Brain microvascular endothelial cell (primary cell): ENCODE measurements at regions not wholly inside any gene's neighbourhood (a gene's known extent, or its start where the extent isn't known, plus 50 kb on each side); places are given as distances from the start of the nearest gene placed in this dataset.

Experiments used
- DNase-seq: peaks from one replicate; pipeline ENCODE4 v3.0.0-alpha.2; 2020
- H3K27ac ChIP-seq: fragments of 250-450 bp; sonication (Bioruptor Pico); 2 replicates; pipeline ENCODE4 v1.5.1; 2020; ENCODE audit warnings: mild to moderate bottlenecking, moderate library complexity
- H3K27me3 ChIP-seq: fragments of 250-450 bp; sonication (Bioruptor Pico); replicated peaks from 2 replicates; pipeline ENCODE4 v1.5.1; 2020; ENCODE audit warnings: mild to moderate bottlenecking
- H3K36me3 ChIP-seq: fragments of 250-450 bp; sonication (Bioruptor Pico); replicated peaks from 2 replicates; pipeline ENCODE4 v1.5.1; 2020; ENCODE audit warnings: mild to moderate bottlenecking
- H3K4me3 ChIP-seq: 2 replicates; pipeline ENCODE4 v1.5.1; 2011; ENCODE audit warnings: low read depth, mild to moderate bottlenecking, control low read depth, low read length, moderate library complexity
- in situ Hi-C: cut with HindIII; loops from 2 replicates; pipeline ENCODE4 v1.10.0; 2017; ENCODE audit warnings: low sequenced_read_pairs, low pct_ligation_motif_present
- TF ChIP-seq, protein P1 (sequence below): IDR thresholded peaks from 2 replicates; pipeline ENCODE4 v1.5.1; 2011; ENCODE audit warnings: low read depth, mild to moderate bottlenecking, moderate library complexity, low read length, control low read depth, inconsistent platforms; ENCODE audit errors: missing control alignments

DNA sequence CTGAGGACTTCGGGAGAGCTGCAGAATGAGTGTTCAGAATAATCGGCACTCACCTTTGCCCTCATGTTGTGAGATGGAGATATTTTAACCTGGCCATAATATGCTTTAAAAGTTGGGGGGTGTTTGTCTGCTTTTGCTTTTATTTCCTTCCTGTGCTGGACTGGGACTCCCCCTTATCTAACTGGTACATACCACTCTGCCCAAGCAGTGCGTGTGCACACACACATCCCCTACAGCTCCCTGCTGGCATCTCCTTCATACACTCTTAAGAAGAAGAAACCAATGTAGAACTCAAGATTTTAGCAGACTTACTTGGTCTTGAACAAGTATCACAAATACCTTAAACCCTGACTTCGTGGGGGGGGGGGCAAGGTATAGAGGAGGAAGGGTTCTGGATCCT, 146.2 kb upstream of the DMRT1 start:
- Histone ChIP-seq H3K27ac (peak overlapping the region; percentile 62), H3K27me3 (no peaks in the 10 kb centered on the region), H3K4me3 (no peak overlapping the region), H3K36me3 (no peaks in the 10 kb centered on the region)
- in situ Hi-C loops = no loop called here
- no peak for DNase-seq
- TF ChIP-seq, protein P1, sequence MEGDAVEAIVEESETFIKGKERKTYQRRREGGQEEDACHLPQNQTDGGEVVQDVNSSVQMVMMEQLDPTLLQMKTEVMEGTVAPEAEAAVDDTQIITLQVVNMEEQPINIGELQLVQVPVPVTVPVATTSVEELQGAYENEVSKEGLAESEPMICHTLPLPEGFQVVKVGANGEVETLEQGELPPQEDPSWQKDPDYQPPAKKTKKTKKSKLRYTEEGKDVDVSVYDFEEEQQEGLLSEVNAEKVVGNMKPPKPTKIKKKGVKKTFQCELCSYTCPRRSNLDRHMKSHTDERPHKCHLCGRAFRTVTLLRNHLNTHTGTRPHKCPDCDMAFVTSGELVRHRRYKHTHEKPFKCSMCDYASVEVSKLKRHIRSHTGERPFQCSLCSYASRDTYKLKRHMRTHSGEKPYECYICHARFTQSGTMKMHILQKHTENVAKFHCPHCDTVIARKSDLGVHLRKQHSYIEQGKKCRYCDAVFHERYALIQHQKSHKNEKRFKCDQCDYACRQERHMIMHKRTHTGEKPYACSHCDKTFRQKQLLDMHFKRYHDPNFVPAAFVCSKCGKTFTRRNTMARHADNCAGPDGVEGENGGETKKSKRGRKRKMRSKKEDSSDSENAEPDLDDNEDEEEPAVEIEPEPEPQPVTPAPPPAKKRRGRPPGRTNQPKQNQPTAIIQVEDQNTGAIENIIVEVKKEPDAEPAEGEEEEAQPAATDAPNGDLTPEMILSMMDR = no peak

DNA sequence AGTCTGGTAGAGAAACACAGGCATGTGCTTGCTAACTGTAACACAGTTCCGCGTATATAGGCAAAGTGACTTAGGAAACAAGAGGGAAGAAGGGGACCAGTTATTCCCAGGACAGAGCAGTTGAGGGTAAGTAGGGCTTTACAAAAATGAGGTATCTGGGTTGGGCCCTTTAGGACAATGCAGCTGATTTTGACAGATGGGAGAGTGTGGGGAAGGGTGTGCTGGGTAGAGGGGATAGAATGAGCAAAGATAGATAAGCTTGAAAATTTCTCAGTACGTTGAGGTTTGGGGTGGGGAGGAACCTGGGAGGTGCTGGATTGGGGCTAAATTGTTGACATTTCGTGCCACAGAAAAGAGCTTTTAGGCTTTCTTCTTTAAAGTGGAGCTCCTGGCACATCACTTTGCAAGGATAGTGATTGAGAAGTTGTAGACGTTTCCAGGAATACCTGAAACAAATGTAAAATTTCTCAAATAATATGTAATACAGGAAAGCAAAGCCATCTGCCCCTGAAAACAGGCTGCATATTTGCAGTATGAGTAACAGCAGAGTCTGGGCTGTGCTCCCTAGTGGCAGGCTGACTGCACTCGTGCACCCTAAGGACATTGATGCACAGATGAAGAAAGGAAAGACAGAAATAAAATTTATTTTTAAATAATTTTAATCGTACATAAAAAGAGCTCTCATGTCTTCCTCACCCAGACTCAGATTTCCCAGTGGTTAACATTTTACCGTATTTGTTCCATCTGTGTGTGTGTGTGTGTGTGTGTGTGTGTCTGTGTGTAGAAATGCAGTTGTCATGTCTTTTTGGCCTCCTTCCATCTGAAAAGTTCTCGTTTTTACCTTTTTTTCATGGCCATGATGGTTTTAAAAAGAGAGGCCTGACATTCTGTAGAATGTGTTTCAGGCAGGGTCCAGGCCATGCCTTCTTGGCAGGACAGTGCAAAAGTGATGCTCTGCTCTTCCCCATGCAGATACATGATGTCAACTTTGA, 144.9 kb upstream of the DMRT1 start:
- Histone ChIP-seq H3K27ac (peak overlapping the region; percentile 62), H3K4me3 (no peak overlapping the region)
- in situ Hi-C loops = no loop called here

DNA sequence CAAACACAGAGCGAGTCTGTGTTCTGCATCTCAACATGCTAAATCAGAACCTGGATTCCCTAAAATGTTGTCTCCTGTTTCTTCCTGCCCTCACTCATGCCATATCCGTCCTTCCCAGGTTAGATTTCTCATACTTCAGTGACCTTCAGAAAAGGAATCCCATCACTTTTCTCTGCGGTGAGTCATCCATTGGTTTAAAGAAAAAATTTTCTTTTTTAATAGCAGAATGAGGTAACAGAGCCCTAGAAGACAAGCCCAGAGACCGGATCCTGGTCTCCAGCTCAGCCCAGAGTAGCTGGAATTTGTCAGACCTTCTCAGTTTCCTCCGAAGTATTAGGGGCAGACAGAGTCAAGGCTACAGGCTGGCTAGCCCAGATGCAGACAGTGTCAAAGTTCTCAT, 143.2 kb upstream of the DMRT1 start:
- DNase-seq = peak; percentile 34
- H3K27ac ChIP-seq = peak overlapping the region; percentile 10
- no peaks in the 10 kb centered on the region for H3K36me3 ChIP-seq
- TF ChIP-seq, protein P1 = no peak
- no peaks in the 10 kb centered on the region for H3K27me3 ChIP-seq
- no peak overlapping the region for H3K4me3 ChIP-seq
- in situ Hi-C loops = no loop called here

More for the DNA sequence above, 144.9 kb upstream of the DMRT1 start:
- Histone ChIP-seq H3K27me3 (no peaks in the 10 kb centered on the region), H3K36me3 (no peaks in the 10 kb centered on the region)
- DNase-seq = peak; percentile 71
- TF ChIP-seq, protein P1 = peak; percentile 53

DNA sequence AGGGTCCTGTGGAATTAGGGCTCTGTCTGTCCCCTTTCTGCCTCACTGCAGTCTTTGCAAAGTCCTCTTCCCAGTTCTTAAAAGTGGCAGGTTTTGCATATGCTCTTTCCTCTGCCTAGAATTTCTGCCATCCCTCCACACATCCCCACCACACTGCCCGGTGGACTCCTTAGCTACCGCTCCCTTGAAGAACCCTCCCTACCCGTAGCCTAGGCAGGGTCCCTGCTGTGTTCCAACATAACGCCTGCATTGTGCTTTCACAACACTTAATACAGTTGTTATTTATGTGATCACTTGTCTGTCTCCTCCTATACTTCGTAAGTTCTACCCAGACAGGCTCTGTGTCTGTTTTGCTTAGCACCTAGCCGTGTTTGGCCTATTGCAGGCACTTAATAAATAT, 142.5 kb upstream of the DMRT1 start:
- Histone ChIP-seq H3K36me3 (no peaks in the 10 kb centered on the region), H3K4me3 (no peak overlapping the region), H3K27me3 (no peaks in the 10 kb centered on the region), H3K27ac (no peak overlapping the region)
- DNase-seq = no peak
- in situ Hi-C loops = no loop called here
- TF ChIP-seq, protein P1 = no peak

DNA sequence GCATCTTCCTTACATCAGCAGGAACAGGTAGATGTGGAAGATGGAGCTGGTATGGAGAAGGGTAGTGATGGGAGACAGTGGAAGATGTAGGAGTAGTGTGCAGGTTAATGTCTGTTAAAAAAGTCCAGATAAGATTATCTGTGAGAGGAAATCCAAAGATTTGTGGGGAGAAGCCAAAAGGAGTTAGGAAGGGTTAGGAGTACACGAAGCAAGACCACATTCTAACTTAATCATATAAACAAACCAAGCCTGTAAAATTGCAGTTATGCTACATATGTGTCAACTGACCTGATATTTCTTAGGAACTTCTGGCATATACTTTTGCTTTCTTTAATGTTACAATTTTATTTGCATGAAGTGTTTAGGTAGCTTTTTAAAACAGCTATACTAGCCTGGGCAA, 142.1 kb upstream of the DMRT1 start:
- H3K4me3 ChIP-seq = no peak overlapping the region
- TF ChIP-seq, protein P1 = no peak
- no peak for DNase-seq
- H3K36me3 ChIP-seq = no peaks in the 10 kb centered on the region
- no peak overlapping the region for H3K27ac ChIP-seq
- in situ Hi-C loops = no loop called here
- no peaks in the 10 kb centered on the region for H3K27me3 ChIP-seq
